Tibial nerve (tissue), 4 donors: ENCODE measurements at regions not wholly inside any gene's neighbourhood (a gene's known extent, or its start where the extent isn't known, plus 50 kb on each side); places are given as distances from the start of the nearest gene placed in this dataset.

ENCODE experiments used
- DNase-seq, 2 donors: peaks; one replicate each; pipeline ENCODE4 v3.0.0-alpha.2; 2019; ENCODE audit warnings: low spot score in 2 of 2
- H3K27ac ChIP-seq, 4 donors: fragments of 200-600 bp; sonication (generic) in 3 of 4; one replicate each; pipeline ENCODE4 v1.5.1; 2017 to 2019; ENCODE audit warnings: mild to moderate bottlenecking in 1 of 4
- H3K27me3 ChIP-seq, 2 donors: fragments of 200-600 bp; sonication (generic) in 1 of 2; one replicate each; pipeline versions ENCODE4 v1.5.1 to v1.6.0; 2017 to 2019
- H3K36me3 ChIP-seq, 3 donors: fragments of 200-600 bp; sonication (generic); one replicate each; pipeline ENCODE4 v1.5.1; 2018 to 2019
- H3K4me1 ChIP-seq, 4 donors: fragments of 200-600 bp; sonication (generic) in 3 of 4; one replicate each; pipeline ENCODE4 v1.5.1; 2017 to 2019
- H3K4me3 ChIP-seq, 4 donors: fragments of 200-600 bp; sonication (generic) in 3 of 4; one replicate each; pipeline ENCODE4 v1.5.1; 2017 to 2019; ENCODE audit warnings: mild to moderate bottlenecking in 1 of 4, moderate library complexity in 1 of 4
- H3K9me3 ChIP-seq, 4 donors: fragments of 200-600 bp; sonication (generic) in 3 of 4; one replicate each; pipeline ENCODE4 v1.5.1; 2017 to 2019
- CTCF ChIP-seq, 5 experiments: fragments of 200-600 bp in 3 of 5; fragments of 450-650 bp in 2 of 5; sonication (generic) in 3 of 5; IDR thresholded peaks; one replicate each; pipeline ENCODE4 v1.5.1; 2016 to 2019; ENCODE audit warnings: antibody characterized with exemption in 5 of 5, mild to moderate bottlenecking in 3 of 5, moderate library complexity in 2 of 5
- EP300 ChIP-seq, 2 donors: sonication (generic); formaldehyde crosslinking; IDR thresholded peaks; one replicate each; pipeline ENCODE4 v1.6.1; 2017; ENCODE audit warnings: antibody characterized with exemption in 2 of 2, mild to moderate bottlenecking in 1 of 2
- POLR2A ChIP-seq, 2 donors: fragments of 450-650 bp; IDR thresholded peaks; one replicate each; pipeline ENCODE4 v1.6.1; 2017; ENCODE audit warnings: antibody characterized with exemption in 2 of 2, mild to moderate bottlenecking in 2 of 2, moderate library complexity in 2 of 2
- WGBS, 2 donors: methylation state at CpG; one replicate each; pipeline ENCODE4 v1.1.5; 2018; 5-methylcytosine and 5-hydroxymethylcytosine counted together

DNA sequence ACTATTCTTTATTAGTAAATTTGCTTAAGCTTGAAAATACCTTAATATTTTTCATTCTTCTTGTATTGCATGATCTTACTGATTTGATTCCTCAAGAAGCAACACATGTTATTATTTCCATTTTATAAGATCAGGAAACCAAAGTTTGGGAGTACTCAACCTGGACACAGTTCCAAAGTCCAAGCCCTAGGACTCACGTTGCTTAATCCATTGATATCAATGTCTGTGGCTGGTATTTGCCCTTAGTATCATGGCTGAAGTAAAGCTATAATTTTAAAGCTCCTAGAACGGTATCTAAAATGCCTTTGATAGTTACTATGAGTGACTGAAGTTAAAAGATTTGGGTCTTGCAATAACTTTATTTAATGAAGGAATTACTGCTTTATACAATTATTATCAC, 1045.3 kb downstream of the TUSC7 start:
- no peak for TF ChIP-seq EP300 (IDR thresholded peaks at IDR 0.05)
- no peak for TF ChIP-seq POLR2A (IDR thresholded peaks at IDR 0.05)
- TF ChIP-seq CTCF (IDR thresholded peaks at IDR 0.05): no peak
- peaks cover 0 to 12% (median 0%) of the 10 kb centered on the region in 4 donors for H3K4me1 ChIP-seq
- H3K4me3 ChIP-seq: no peak overlapping the region
- no peaks in the 10 kb centered on the region for H3K27me3 ChIP-seq
- WGBS, 2 donors: 57 to 72% methylated on average over 2 of the region's 2 CpGs
- H3K27ac ChIP-seq: no peak overlapping the region
- H3K36me3 ChIP-seq: no peaks in the 10 kb centered on the region
- DNase-seq: no peak
- no peaks in the 10 kb centered on the region for H3K9me3 ChIP-seq

- H3K4me3 ChIP-seq: no peak overlapping the region
- H3K27me3 ChIP-seq: no peaks in the 10 kb centered on the region
- no peaks in the 10 kb centered on the region for H3K36me3 ChIP-seq
- WGBS, 2 donors: 43 to 46% methylated on average over 3 of the region's 3 CpGs
- H3K4me1 ChIP-seq: peaks cover 0 to 12% (median 0%) of the 10 kb centered on the region in 4 donors
- DNase-seq: no peak
- no peak overlapping the region for H3K27ac ChIP-seq
- TF ChIP-seq EP300 (IDR thresholded peaks at IDR 0.05): no peak
- TF ChIP-seq POLR2A (IDR thresholded peaks at IDR 0.05): no peak
- TF ChIP-seq CTCF (IDR thresholded peaks at IDR 0.05): no peak
- H3K9me3 ChIP-seq: no peaks in the 10 kb centered on the region
Observed at GRCh38 chr3:117756563-117756962, 1047.0 kb downstream of the TUSC7 start.

DNA sequence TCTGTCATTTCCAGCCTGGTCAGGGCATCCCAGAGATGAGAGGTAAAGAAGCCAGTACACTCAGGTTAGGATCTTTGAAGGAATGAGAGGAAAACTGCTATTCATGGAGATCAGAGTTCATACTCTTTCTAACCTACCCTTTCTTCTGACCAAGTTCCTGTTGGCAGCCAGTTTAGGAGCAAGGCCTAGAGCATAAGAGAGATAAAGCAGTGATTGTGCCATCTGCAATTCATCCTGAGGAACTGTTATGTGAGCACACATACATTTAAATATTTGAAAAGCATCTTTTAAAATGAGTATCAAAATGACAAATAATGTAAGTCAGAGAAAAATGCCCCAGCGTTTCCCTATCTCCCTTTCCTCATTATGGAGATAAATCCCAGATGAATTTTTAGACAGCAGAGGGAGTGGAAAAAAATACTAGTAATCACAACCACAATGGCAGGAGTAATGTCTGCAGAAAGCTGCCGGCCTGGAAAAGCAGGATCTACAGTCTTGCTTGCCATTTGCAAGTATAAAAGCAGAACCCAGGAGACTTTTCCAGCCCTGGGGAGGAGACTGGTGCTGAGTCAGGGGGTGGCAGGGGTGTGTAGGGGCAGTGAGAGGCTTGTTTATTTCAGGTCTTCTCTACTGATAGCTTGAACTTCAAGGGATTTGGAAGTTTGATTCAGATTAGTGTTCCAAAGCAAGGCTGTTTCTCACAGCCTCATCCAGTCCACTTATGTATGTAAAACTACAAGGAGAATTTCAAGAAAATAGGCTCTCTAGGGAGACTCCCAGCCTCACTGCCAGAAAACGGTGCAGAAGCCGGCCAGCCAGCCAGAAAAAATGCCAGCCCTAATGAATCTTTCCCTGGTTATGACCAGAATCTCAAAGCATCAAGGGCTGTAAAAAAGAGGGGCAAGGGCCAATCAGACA, 1052.4 kb downstream of the TUSC7 start:
- Histone ChIP-seq H3K27ac (no peak overlapping the region), H3K36me3 (no peaks in the 10 kb centered on the region), H3K27me3 (no peaks in the 10 kb centered on the region), H3K4me1 (peaks cover 0 to 6% (median 0%) of the 10 kb centered on the region in 4 donors), H3K9me3 (no peaks in the 10 kb centered on the region), H3K4me3 (no peak overlapping the region)
- no peak for DNase-seq
- WGBS, 2 donors: 29 to 40% methylated on average over 4 of the region's 4 CpGs
- TF ChIP-seq POLR2A (IDR thresholded peaks at IDR 0.05): no peak
- TF ChIP-seq EP300 (IDR thresholded peaks at IDR 0.05): no peak
- TF ChIP-seq CTCF (IDR thresholded peaks at IDR 0.05): no peak

DNA sequence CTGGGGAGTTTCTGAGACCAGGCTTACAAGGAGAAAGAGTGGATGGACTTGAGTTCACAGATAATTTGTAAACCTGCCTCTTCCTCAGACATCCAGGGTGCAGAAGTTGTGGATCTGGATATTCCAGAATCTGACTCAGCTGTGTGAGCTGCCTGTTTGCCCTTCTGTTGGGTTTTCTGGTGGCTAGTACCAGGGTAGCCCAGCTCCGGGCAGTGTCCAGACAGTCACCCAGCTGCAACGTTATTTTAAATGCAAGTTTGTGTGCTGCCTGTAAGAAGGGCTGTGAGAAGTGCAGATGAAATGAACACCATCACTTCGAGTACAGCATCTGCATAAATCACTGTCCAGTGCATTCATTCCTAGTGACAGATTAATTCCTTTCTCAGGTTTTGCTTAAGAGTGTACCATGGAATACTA, 1053.0 kb downstream of the TUSC7 start:
- no peak for TF ChIP-seq POLR2A (IDR thresholded peaks at IDR 0.05)
- no peak for TF ChIP-seq CTCF (IDR thresholded peaks at IDR 0.05)
- no peak for TF ChIP-seq EP300 (IDR thresholded peaks at IDR 0.05)
- H3K4me3 ChIP-seq: no peak overlapping the region
- no peaks in the 10 kb centered on the region for H3K27me3 ChIP-seq
- no peaks in the 10 kb centered on the region for H3K9me3 ChIP-seq
- 34 to 53% methylated on average over 3 of the region's 3 CpGs for WGBS, 2 donors
- DNase-seq: no peak
- no peak overlapping the region for H3K27ac ChIP-seq
- peaks cover 0 to 6% (median 0%) of the 10 kb centered on the region in 4 donors for H3K4me1 ChIP-seq
- H3K36me3 ChIP-seq: no peaks in the 10 kb centered on the region

GRCh38 chr3:117763561-117763960, 1054.0 kb downstream of the TUSC7 start:
- 76 to 80% methylated on average over 4 of the region's 4 CpGs for WGBS, 2 donors
- H3K36me3 ChIP-seq: no peaks in the 10 kb centered on the region
- no peaks in the 10 kb centered on the region for H3K27me3 ChIP-seq
- no peak overlapping the region for H3K4me3 ChIP-seq
- no peak for DNase-seq
- no peak overlapping the region for H3K27ac ChIP-seq
- peaks cover 0 to 6% (median 0%) of the 10 kb centered on the region in 4 donors for H3K4me1 ChIP-seq
- TF ChIP-seq EP300 (IDR thresholded peaks at IDR 0.05) (no peak), CTCF (IDR thresholded peaks at IDR 0.05) (no peak), POLR2A (IDR thresholded peaks at IDR 0.05) (no peak)
- no peaks in the 10 kb centered on the region for H3K9me3 ChIP-seq
